ENCODE measurements at regions not wholly inside any gene's neighbourhood (a gene's known extent, or its start where the extent isn't known, plus 50 kb on each side); places are given as distances from the start of the nearest gene placed in this dataset.

DNA sequence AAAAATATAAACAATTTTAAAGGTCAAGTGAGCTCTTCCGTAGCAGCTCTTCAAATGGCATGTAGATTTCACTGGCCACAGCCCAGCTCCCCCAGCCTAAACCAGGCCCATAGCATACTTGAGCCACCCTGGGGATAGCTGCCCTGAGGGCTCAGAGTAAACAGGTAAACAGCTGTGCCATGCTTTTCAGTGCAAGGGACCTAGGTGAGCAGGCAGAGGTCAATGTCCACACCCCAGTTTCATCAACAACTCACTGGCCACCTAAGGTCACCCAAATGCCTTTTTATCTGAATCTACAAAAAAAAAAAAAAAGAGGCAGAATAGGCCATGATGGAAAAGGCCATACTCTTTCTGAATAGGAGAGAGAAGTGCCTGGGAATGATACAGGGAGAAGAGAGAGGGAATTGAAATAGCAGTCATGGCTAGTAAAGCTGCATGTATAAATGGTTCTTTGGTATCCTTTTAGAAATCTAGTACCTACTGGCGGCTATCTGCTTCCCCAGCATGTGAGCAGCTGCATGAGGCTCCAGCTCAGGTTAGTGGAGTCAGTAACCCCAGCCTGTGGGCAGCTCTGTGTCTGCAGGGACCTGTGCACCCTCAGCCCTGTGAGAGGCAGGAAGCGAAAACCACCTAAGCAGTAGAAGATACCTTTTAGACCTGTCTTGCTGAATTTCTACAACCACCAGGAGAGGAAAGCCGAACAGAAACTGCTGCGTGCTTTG lies 77.0 kb downstream of the FOXA2 start:
- intact Hi-C loops (cut with micrococcal nuclease; ENCODE audit: unreplicated experiment): no loop called here
- peaks cover 50% of the 10 kb centered on the region for H3K4me1 ChIP-seq
- no TSS peak for BruUV-seq (replicated peaks)
- no peaks in the 10 kb centered on the region for H3K27me3 Mint-ChIP-seq (ENCODE audit: insufficient read depth, unreplicated experiment)
- H3K9me3 Mint-ChIP-seq (ENCODE audit: unreplicated experiment): no peaks in the 10 kb centered on the region
- no peak overlapping the region for H3K27ac Mint-ChIP-seq (ENCODE audit: unreplicated experiment)
- ChIA-PET CTCF (interaction anchor here (0.8 kb wide), 1 partner anchor 17 kb away, joined by 3 read pairs; no protein-coding TSS in a partner anchor), POLR2A (interaction anchor here (0.6 to 1.0 kb wide), 2 partner anchors 17 to 64 kb away, joined by 3 to 4 read pairs; no protein-coding TSS in a partner anchor)
- H3K36me3 ChIP-seq (ENCODE audit: control insufficient read depth, insufficient read depth, low read length): no peaks in the 10 kb centered on the region
- H3K4me1 Mint-ChIP-seq (ENCODE audit: low read depth, unreplicated experiment): peaks cover 56% of the 10 kb centered on the region
- H3K4me3 ChIP-seq (ENCODE audit: low read depth, low read length): no peak overlapping the region
- no peak overlapping the region for H3K4me3 Mint-ChIP-seq (ENCODE audit: unreplicated experiment)
- no peaks in the 10 kb centered on the region for H3K27me3 ChIP-seq (replicated peaks; ENCODE audit: control insufficient read depth, insufficient read depth, low read length)
- no peak for TF ChIP-seq CTCF (IDR thresholded peaks at IDR 0.05; ENCODE audit: insufficient read depth in 1 of 2, low read depth in 1 of 2, low read length in 1 of 2, severe bottlenecking in 1 of 2, unreplicated experiment in 1 of 2)
- peaks cover 11% of the 10 kb centered on the region for H3K36me3 Mint-ChIP-seq (ENCODE audit: insufficient read depth, unreplicated experiment)
- DNase-seq: peak; percentile 30 to 58
- no peaks in the 10 kb centered on the region for H3K9me3 ChIP-seq

DNA sequence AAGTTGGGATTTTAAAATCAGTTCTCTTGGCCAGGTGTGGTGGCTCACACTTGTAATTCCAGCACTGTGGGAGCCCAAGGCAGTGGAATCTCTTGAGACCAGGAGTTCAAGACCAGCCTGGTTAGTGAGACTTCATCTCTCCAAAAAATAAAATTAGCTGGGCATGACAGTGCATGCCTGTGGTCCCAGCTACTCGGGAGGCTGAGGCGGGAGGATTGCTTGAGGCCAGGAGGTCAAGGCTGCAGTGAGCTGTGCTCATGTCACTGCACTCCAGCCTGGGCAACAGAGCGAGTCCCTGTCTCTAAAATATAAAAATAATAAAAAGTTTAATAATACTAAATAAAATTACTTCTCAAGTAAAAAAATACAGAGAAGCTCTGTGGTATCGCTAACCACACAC lies 77.5 kb downstream of the FOXA2 start:
- peaks cover 55% of the 10 kb centered on the region for H3K4me1 ChIP-seq
- H3K27ac Mint-ChIP-seq (ENCODE audit: unreplicated experiment): no peak overlapping the region
- DNase-seq: no peak
- ChIA-PET POLR2A (interaction anchor here (1.0 kb wide), 1 partner anchor 16 kb away, joined by 4 read pairs; no protein-coding TSS in a partner anchor), CTCF (no interaction called here)
- peaks cover 55% of the 10 kb centered on the region for H3K4me1 Mint-ChIP-seq (ENCODE audit: low read depth, unreplicated experiment)
- H3K27me3 Mint-ChIP-seq (ENCODE audit: insufficient read depth, unreplicated experiment): no peaks in the 10 kb centered on the region
- peaks cover 6% of the 10 kb centered on the region for H3K36me3 Mint-ChIP-seq (ENCODE audit: insufficient read depth, unreplicated experiment)
- intact Hi-C loops (cut with micrococcal nuclease; ENCODE audit: unreplicated experiment): no loop called here
- H3K9me3 ChIP-seq: no peaks in the 10 kb centered on the region
- TF ChIP-seq CTCF (IDR thresholded peaks at IDR 0.05; ENCODE audit: insufficient read depth in 1 of 2, low read depth in 1 of 2, low read length in 1 of 2, severe bottlenecking in 1 of 2, unreplicated experiment in 1 of 2): no peak
- H3K4me3 Mint-ChIP-seq (ENCODE audit: unreplicated experiment): no peak overlapping the region
- BruUV-seq (replicated peaks): no TSS peak
- H3K4me3 ChIP-seq (ENCODE audit: low read depth, low read length): no peak overlapping the region
- H3K27me3 ChIP-seq (replicated peaks; ENCODE audit: control insufficient read depth, insufficient read depth, low read length): no peaks in the 10 kb centered on the region
- no peaks in the 10 kb centered on the region for H3K36me3 ChIP-seq (ENCODE audit: control insufficient read depth, insufficient read depth, low read length)
- no peaks in the 10 kb centered on the region for H3K9me3 Mint-ChIP-seq (ENCODE audit: unreplicated experiment)

DNA sequence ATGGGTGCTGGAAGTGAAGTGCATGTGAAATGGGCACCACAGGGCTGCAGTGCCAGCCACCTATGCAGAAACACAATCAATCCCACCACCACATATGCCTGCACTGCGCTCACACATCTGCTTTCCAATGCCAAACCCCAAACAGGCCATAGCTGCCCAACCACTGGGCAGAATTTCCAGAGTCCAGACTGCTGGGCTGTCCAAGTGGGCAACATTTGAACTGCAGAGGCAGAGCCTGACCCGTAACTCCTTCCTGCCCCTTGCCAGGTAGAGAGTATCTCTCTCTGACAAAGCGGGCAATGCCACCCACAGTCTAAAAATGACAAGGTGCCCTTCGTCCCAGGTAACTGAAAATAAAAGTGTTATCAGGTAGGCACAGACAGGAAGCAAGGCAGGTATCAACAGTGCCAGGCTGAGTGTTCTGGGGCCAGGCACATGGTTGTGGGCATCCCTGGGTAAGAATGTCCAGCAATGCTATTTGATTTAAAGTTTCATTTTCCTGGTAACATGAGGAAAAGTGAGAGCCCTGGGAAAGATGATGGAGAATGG lies 79.5 kb downstream of the FOXA2 start:
- peaks cover 4% of the 10 kb centered on the region for H3K36me3 Mint-ChIP-seq (ENCODE audit: insufficient read depth, unreplicated experiment)
- no peaks in the 10 kb centered on the region for H3K36me3 ChIP-seq (ENCODE audit: control insufficient read depth, insufficient read depth, low read length)
- ChIA-PET POLR2A (interaction anchor here (0.7 kb wide), 1 partner anchor 102 kb away, joined by 12 read pairs; no protein-coding TSS in a partner anchor), CTCF (no interaction called here)
- intact Hi-C loops (cut with micrococcal nuclease; ENCODE audit: unreplicated experiment): no loop called here
- TF ChIP-seq CTCF (IDR thresholded peaks at IDR 0.05; ENCODE audit: insufficient read depth in 1 of 2, low read depth in 1 of 2, low read length in 1 of 2, severe bottlenecking in 1 of 2, unreplicated experiment in 1 of 2): no peak
- H3K27me3 ChIP-seq (replicated peaks; ENCODE audit: control insufficient read depth, insufficient read depth, low read length): no peaks in the 10 kb centered on the region
- no peaks in the 10 kb centered on the region for H3K9me3 Mint-ChIP-seq (ENCODE audit: unreplicated experiment)
- peaks cover 39% of the 10 kb centered on the region for H3K4me1 ChIP-seq
- no peak overlapping the region for H3K4me3 ChIP-seq (ENCODE audit: low read depth, low read length)
- no peak overlapping the region for H3K27ac Mint-ChIP-seq (ENCODE audit: unreplicated experiment)
- H3K9me3 ChIP-seq: no peaks in the 10 kb centered on the region
- H3K4me3 Mint-ChIP-seq (ENCODE audit: unreplicated experiment): no peak overlapping the region
- DNase-seq: no peak
- no TSS peak for BruUV-seq (replicated peaks)
- no peaks in the 10 kb centered on the region for H3K27me3 Mint-ChIP-seq (ENCODE audit: insufficient read depth, unreplicated experiment)
- H3K4me1 Mint-ChIP-seq (ENCODE audit: low read depth, unreplicated experiment): peaks cover 41% of the 10 kb centered on the region

All from Caco-2 (cell line).